ENCODE measurements at regions not wholly inside any gene's neighbourhood (a gene's known extent, or its start where the extent isn't known, plus 50 kb on each side); places are given as distances from the start of the nearest gene placed in this dataset.

GRCh38 chr21:24160528-24160927 is 1446.8 kb downstream of the MRPL39 start:
- TF ChIP-seq GATA2 (IDR thresholded peaks at IDR 0.05; ENCODE audit: low read depth, low read length) (no peak), GATA3 (IDR thresholded peaks at IDR 0.05; ENCODE audit: low read depth, low read length) (no peak)

- no peak for TF ChIP-seq GATA2 (IDR thresholded peaks at IDR 0.05; ENCODE audit: low read depth, low read length)
- TF ChIP-seq GATA3 (IDR thresholded peaks at IDR 0.05; ENCODE audit: low read depth, low read length): no peak
These were observed 1454.1 kb downstream of the MRPL39 start for GRCh38 chr21:24153137-24153536.

DNA sequence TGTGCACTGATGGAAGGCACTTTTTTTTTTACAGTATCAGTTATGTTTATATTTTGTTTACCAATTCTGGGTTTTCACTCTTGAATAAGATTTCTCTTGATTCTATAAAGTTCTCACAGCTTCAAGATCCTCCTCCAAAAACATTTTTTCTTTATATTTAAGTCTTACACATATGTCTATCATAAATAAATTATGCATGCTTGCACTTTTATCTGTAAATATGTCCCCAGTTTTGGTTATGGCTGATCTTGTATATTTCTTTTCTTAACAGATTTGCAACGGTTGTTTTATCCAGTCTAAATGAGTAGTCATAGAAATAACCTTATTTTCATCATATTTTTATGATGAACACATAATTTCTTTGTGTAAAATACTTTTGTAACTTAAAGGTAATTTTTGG is 1456.5 kb downstream of the MRPL39 start:
- TF ChIP-seq GATA3 (IDR thresholded peaks at IDR 0.05; ENCODE audit: low read depth, low read length): no peak
- no peak for TF ChIP-seq GATA2 (IDR thresholded peaks at IDR 0.05; ENCODE audit: low read depth, low read length)

GRCh38 chr21:24148461-24148860 is 1458.8 kb downstream of the MRPL39 start:
- TF ChIP-seq GATA2 (IDR thresholded peaks at IDR 0.05; ENCODE audit: low read depth, low read length) (no peak), GATA3 (IDR thresholded peaks at IDR 0.05; ENCODE audit: low read depth, low read length) (no peak)

DNA sequence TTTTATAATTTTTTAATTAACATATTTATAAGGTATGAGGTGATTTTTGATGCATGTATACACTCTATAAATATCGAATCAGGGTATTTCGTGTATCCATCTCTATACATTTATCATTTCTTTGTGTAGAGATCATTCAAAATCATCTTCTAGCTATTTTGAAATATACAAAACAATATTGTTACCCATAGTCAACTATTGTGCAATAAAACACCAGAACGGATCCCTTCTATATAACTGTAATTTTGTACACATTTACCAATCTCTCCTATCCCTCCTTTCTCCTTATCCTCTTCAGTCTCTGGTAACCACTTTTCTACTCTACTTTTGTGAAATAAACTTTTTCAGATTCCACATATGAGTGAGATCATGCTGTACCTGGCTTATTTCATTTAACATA is 1459.6 kb downstream of the MRPL39 start:
- TF ChIP-seq GATA2 (IDR thresholded peaks at IDR 0.05; ENCODE audit: low read depth, low read length) (no peak), GATA3 (IDR thresholded peaks at IDR 0.05; ENCODE audit: low read depth, low read length) (no peak)

DNA sequence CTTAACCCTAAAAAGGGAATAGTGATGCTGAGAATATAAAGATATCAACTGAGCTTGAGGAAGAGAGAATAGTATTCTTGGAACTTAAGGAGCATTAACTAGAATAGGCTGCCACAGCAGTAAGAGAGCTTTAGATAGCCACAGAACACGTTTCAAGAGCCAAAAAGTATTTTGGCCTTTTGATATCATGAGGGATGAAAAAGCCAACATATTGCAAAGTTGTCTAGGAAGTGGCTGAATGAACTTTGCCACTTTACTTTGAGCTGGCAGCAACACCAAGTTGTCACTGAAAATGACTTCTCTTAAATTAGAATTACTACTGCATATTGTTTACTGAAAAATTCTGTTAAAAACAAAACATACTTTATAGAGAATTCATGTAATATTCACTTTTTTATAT is 1476.2 kb downstream of the MRPL39 start:
- TF ChIP-seq GATA3 (IDR thresholded peaks at IDR 0.05; ENCODE audit: low read depth, low read length) (no peak), GATA2 (IDR thresholded peaks at IDR 0.05; ENCODE audit: low read depth, low read length) (no peak)

- no peak for TF ChIP-seq GATA3 (IDR thresholded peaks at IDR 0.05; ENCODE audit: low read depth, low read length)
- TF ChIP-seq GATA2 (IDR thresholded peaks at IDR 0.05; ENCODE audit: low read depth, low read length): no peak
These were observed 1479.6 kb downstream of the MRPL39 start for GRCh38 chr21:24127651-24128050.

- TF ChIP-seq GATA3 (IDR thresholded peaks at IDR 0.05; ENCODE audit: low read depth, low read length) (no peak), GATA2 (IDR thresholded peaks at IDR 0.05; ENCODE audit: low read depth, low read length) (no peak)
These were observed 1483.5 kb downstream of the MRPL39 start for GRCh38 chr21:24123785-24124184.

- TF ChIP-seq GATA2 (IDR thresholded peaks at IDR 0.05; ENCODE audit: low read depth, low read length): no peak
- TF ChIP-seq GATA3 (IDR thresholded peaks at IDR 0.05; ENCODE audit: low read depth, low read length): no peak
These were observed 1488.4 kb downstream of the MRPL39 start for GRCh38 chr21:24118738-24119459.

- no peak for TF ChIP-seq GATA3 (IDR thresholded peaks at IDR 0.05; ENCODE audit: low read depth, low read length)
- TF ChIP-seq GATA2 (IDR thresholded peaks at IDR 0.05; ENCODE audit: low read depth, low read length): no peak
These were observed 1492.1 kb downstream of the MRPL39 start for GRCh38 chr21:24115141-24115540.

DNA sequence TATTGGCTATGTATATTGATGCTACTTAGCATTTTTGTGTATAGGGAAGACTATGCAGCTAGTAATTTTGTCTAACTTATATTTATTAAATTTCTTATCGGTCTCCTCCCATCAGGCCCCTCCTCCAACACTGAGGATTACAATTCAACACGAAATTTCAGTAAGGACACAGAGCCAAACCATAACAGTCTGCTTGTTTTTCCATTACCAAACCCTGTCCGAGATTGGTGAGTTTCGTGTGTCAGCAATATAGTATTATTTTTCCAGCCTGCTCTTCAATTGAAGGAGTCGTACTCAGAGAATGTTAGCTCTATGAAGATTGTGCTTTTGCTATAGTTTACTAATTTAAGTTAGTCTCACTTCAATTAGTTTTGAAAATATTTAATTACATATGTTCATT is 1495.3 kb downstream of the MRPL39 start:
- TF ChIP-seq GATA3 (IDR thresholded peaks at IDR 0.05; ENCODE audit: low read depth, low read length) (no peak), GATA2 (IDR thresholded peaks at IDR 0.05; ENCODE audit: low read depth, low read length) (no peak)

DNA sequence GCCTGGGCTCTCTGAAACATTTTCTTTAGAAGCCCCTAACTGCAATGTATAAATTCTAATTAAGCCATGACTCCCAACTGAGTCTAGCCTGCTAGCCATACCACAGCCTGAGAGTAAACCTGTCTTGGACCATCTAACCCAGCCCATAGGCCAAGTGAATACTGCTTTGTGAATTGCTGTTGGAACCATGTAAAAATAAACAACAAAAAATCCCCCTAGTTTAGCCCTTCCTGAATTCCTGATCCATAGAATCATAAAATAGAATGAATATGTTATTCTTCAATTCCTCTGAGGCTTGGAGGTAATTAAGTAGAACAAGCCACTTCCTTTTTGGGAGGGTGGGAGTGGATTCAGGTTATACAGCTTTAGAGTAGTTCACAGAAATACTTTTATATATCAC is 1496.4 kb downstream of the MRPL39 start:
- no peak for TF ChIP-seq GATA2 (IDR thresholded peaks at IDR 0.05; ENCODE audit: low read depth, low read length)
- no peak for TF ChIP-seq GATA3 (IDR thresholded peaks at IDR 0.05; ENCODE audit: low read depth, low read length)

- no peak for TF ChIP-seq GATA2 (IDR thresholded peaks at IDR 0.05; ENCODE audit: low read depth, low read length)
- no peak for TF ChIP-seq GATA3 (IDR thresholded peaks at IDR 0.05; ENCODE audit: low read depth, low read length)
These were observed 1510.1 kb downstream of the MRPL39 start for GRCh38 chr21:24097181-24097580.

DNA sequence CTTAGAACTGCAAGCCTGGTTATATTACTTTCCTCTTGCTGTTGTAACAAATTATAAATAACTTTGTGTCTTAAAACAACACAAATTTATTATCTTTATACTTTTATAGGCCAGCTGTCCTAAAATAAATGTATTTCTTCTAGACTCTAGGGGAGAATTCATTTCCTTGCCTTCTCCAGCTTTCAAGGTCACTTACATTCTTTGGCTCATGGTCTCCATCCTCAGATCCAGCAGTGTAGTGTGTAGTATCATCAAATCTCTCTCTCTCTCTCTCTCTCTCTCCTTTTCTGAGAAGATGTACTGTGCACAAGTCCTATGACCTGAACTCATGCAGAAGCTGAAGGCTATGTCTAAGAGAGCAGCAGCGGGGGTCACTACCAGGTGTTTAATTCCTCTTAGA is 1510.6 kb downstream of the MRPL39 start:
- TF ChIP-seq GATA2 (IDR thresholded peaks at IDR 0.05; ENCODE audit: low read depth, low read length) (no peak), GATA3 (IDR thresholded peaks at IDR 0.05; ENCODE audit: low read depth, low read length) (no peak)

- TF ChIP-seq GATA2 (IDR thresholded peaks at IDR 0.05; ENCODE audit: low read depth, low read length): no peak
- TF ChIP-seq GATA3 (IDR thresholded peaks at IDR 0.05; ENCODE audit: low read depth, low read length): no peak
These were observed 1514.2 kb downstream of the MRPL39 start for GRCh38 chr21:24093032-24093431.

DNA sequence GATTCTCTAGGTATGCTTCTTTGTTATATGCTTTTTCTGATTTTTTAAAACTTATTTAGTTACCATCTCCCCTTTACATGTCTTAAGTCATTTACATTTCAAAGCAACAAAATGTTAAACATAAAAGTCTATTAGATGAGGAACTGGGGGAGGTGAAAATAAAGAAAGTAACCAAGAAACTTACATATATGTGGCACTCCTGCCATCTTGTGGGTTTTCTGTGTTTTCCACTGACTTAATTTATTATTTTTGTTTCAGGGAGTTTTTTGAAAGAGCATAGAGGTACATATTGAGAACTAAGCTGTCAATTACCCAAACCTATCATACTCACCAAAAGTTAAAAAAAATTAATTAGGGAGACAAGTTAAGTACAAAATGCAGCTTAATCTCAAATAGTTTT is 1531.1 kb downstream of the MRPL39 start:
- TF ChIP-seq GATA3 (IDR thresholded peaks at IDR 0.05; ENCODE audit: low read depth, low read length): no peak
- no peak for TF ChIP-seq GATA2 (IDR thresholded peaks at IDR 0.05; ENCODE audit: low read depth, low read length)
